ENCODE measurements at regions not wholly inside any gene's neighbourhood (a gene's known extent, or its start where the extent isn't known, plus 50 kb on each side); places are given as distances from the start of the nearest gene placed in this dataset.

DNA sequence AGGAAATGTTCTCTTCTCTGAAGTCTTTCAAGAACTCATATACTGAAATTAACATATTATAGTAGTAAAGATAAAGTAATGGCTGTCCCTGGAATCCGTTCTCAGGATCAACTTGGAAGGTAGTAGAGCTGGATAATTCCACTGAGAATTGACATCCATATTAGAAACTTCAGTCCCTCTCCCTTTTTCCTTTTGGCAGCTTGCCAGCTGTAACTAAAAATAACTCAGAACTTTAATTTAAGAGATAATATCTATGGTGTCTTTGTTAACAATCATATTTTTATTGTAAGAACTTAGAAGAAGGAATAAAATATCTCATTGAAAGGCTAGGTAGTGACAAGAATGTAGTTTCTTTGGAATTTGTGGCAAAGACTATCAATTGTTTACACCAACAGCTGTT lies 61.4 kb upstream of the PLEKHA5 start:
- no peaks in the 10 kb centered on the region for H3K27me3 ChIP-seq
- no peaks in the 10 kb centered on the region for H3K36me3 ChIP-seq
- H3K4me3 ChIP-seq = no peak overlapping the region
- H3K27ac ChIP-seq = no peak overlapping the region
- intact Hi-C loops (cut with DNase I; ENCODE audit: low total_unique reads) = loop anchor here (5.0 kb wide), 1 partner anchor 594 kb away; no protein-coding TSS in a partner anchor
- no peaks in the 10 kb centered on the region for H3K4me1 ChIP-seq
- DNase-seq (ENCODE audit: low spot score in 2 of 2) = no peak
- TF ChIP-seq POLR2A (IDR thresholded peaks at IDR 0.05) = no peak
- TF ChIP-seq, protein P1, sequence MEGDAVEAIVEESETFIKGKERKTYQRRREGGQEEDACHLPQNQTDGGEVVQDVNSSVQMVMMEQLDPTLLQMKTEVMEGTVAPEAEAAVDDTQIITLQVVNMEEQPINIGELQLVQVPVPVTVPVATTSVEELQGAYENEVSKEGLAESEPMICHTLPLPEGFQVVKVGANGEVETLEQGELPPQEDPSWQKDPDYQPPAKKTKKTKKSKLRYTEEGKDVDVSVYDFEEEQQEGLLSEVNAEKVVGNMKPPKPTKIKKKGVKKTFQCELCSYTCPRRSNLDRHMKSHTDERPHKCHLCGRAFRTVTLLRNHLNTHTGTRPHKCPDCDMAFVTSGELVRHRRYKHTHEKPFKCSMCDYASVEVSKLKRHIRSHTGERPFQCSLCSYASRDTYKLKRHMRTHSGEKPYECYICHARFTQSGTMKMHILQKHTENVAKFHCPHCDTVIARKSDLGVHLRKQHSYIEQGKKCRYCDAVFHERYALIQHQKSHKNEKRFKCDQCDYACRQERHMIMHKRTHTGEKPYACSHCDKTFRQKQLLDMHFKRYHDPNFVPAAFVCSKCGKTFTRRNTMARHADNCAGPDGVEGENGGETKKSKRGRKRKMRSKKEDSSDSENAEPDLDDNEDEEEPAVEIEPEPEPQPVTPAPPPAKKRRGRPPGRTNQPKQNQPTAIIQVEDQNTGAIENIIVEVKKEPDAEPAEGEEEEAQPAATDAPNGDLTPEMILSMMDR (IDR thresholded peaks at IDR 0.05) = no peak
- no peak for TF ChIP-seq POLR2AphosphoS5 (IDR thresholded peaks at IDR 0.05)
- H3K9me3 ChIP-seq = no peaks in the 10 kb centered on the region

DNA sequence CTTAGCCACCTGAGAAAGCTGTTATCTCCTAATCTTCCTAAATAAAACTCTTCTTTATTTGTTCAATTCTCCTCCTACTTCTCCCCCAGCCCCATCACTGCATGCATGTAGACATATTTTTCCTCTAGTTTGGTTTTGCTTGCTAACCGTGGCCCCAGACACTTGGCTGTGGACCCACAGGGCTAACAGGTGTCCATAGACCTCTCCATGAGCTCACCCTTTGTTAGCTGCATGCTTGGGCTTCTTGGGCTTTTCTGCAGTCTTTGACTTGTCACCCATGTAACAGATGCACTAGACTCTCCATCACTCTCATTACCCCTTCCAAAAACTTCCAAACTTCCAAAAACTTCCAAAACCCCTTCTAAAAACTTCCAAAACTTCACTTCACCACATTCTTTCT lies 59.2 kb upstream of the PLEKHA5 start:
- no peak for DNase-seq (ENCODE audit: low spot score in 2 of 2)
- Histone ChIP-seq H3K9me3 (no peaks in the 10 kb centered on the region), H3K4me3 (no peak overlapping the region), H3K27ac (no peak overlapping the region), H3K36me3 (no peaks in the 10 kb centered on the region), H3K27me3 (no peaks in the 10 kb centered on the region), H3K4me1 (no peaks in the 10 kb centered on the region)
- TF ChIP-seq POLR2AphosphoS5 (IDR thresholded peaks at IDR 0.05) = no peak
- TF ChIP-seq, protein P1 (IDR thresholded peaks at IDR 0.05) = no peak
- no peak for TF ChIP-seq POLR2A (IDR thresholded peaks at IDR 0.05)
- intact Hi-C loops (cut with DNase I; ENCODE audit: low total_unique reads) = no loop called here

DNA sequence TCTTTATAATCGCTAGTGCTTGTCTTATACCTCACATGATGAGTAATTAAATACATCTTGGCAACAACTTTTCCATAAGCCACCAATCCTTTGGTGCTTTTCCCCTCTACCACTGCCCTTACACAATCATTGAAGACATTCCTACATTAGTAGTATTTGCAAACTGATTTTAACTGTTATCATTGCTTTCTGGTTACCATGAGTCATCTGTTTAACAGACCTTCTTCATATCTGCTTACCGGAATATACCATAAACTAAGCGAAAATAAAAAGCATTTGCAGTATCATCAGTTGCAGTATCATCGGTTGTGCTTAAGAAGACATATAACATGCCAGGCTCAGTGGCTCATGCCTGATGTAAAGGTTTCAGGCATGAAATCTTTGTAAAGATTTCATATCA lies 54.8 kb upstream of the PLEKHA5 start:
- TF ChIP-seq POLR2A (IDR thresholded peaks at IDR 0.05) (no peak), POLR2AphosphoS5 (IDR thresholded peaks at IDR 0.05) (no peak)
- TF ChIP-seq, protein P1 (IDR thresholded peaks at IDR 0.05) = no peak
- H3K27ac ChIP-seq = no peak overlapping the region
- H3K9me3 ChIP-seq = no peaks in the 10 kb centered on the region
- H3K36me3 ChIP-seq = no peaks in the 10 kb centered on the region
- no peak overlapping the region for H3K4me3 ChIP-seq
- no peaks in the 10 kb centered on the region for H3K27me3 ChIP-seq
- intact Hi-C loops (cut with DNase I; ENCODE audit: low total_unique reads) = no loop called here
- H3K4me1 ChIP-seq = no peaks in the 10 kb centered on the region
- DNase-seq (ENCODE audit: low spot score in 2 of 2) = no peak

DNA sequence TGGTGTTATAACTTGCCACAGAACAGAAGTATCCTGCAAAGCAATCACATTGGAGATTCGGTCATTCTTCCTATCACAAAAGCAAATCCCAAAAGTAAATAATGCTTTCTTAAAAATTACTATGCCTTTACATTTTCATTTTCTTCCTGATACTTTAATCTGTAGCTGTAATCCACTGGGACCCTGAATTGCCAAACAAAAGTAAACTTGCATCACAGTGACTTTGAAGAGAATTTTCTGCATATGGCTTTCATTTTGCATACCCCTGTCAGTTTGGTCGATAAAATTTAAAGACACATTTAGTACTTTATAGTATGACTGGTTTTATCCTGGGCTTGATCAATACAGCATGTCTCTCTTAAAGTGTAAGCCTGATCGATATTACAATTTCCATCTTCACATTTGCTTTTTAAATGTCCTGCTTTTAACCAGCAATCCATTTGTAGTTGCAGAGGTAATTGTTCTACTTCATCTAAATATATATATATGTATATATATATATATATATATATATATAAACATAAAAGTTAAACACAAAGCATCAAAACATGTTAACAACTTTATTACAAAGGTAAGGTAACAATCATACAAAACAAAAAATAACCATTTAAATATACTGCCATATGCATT lies 53.7 kb upstream of the PLEKHA5 start:
- no peaks in the 10 kb centered on the region for H3K27me3 ChIP-seq
- TF ChIP-seq, protein P1 (IDR thresholded peaks at IDR 0.05) = no peak
- TF ChIP-seq POLR2AphosphoS5 (IDR thresholded peaks at IDR 0.05) (no peak), POLR2A (IDR thresholded peaks at IDR 0.05) (no peak)
- H3K27ac ChIP-seq = no peak overlapping the region
- no peaks in the 10 kb centered on the region for H3K9me3 ChIP-seq
- no peak for DNase-seq (ENCODE audit: low spot score in 2 of 2)
- intact Hi-C loops (cut with DNase I; ENCODE audit: low total_unique reads) = no loop called here
- H3K4me3 ChIP-seq = no peak overlapping the region
- no peaks in the 10 kb centered on the region for H3K4me1 ChIP-seq
- no peaks in the 10 kb centered on the region for H3K36me3 ChIP-seq
